OCI-LY1 (cell line): ENCODE measurements at regions not wholly inside any gene's neighbourhood (a gene's known extent, or its start where the extent isn't known, plus 50 kb on each side); places are given as distances from the start of the nearest gene placed in this dataset.

Source experiments
- H2AFZ ChIP-seq: fragments of 200-600 bp; sonication (generic), shearing (Covaris generic); 2 replicates; pipeline ENCODE4 v1.6.0; 2014; ENCODE audit warnings: antibody characterized with exemption, mild to moderate bottlenecking, low read length
- H3F3A ChIP-seq: fragments of 200-600 bp; sonication (generic), shearing (Covaris generic); 2 replicates; pipeline ENCODE4 v1.6.0; 2014; ENCODE audit warnings: mild to moderate bottlenecking, antibody characterized with exemption, low read length, moderate library complexity; ENCODE audit not compliant: insufficient read depth
- H3K27ac ChIP-seq: fragments of 200-600 bp; sonication (generic); 2 replicates; pipeline ENCODE4 v1.5.1; 2014; ENCODE audit warnings: low read length, mixed run types, mild to moderate bottlenecking, low read depth; ENCODE audit not compliant: poor library complexity, severe bottlenecking
- H3K27me3 ChIP-seq: fragments of 200-600 bp; sonication (generic); 2 replicates; pipeline ENCODE4 v1.6.0; 2014; ENCODE audit warnings: antibody characterized with exemption, mild to moderate bottlenecking, low read length, moderate library complexity; ENCODE audit not compliant: insufficient read depth
- H3K36me3 ChIP-seq: fragments of 200-600 bp; sonication (generic); 2 replicates; pipeline ENCODE4 v1.6.1; 2014; ENCODE audit warnings: mild to moderate bottlenecking, antibody characterized with exemption, low read length, moderate library complexity, mixed read lengths; ENCODE audit not compliant: insufficient read depth
- H3K4me1 ChIP-seq: fragments of 200-600 bp; sonication (generic); 2 replicates; pipeline ENCODE4 v1.5.1; 2014; ENCODE audit warnings: mild to moderate bottlenecking, low read length, moderate library complexity; ENCODE audit not compliant: insufficient read depth, severe bottlenecking
- H3K4me2 ChIP-seq: fragments of 200-600 bp; sonication (generic), shearing (Covaris generic); 2 replicates; pipeline ENCODE4 v1.6.1; 2014; ENCODE audit warnings: low read length
- H3K4me3 ChIP-seq: fragments of 200-600 bp; sonication (generic); 2 replicates; pipeline ENCODE4 v1.5.1; 2014; ENCODE audit warnings: low read length, low read depth, mild to moderate bottlenecking, mixed read lengths; ENCODE audit not compliant: poor library complexity, severe bottlenecking
- H3K79me2 ChIP-seq: fragments of 200-600 bp; shearing (Covaris generic); 2 replicates; pipeline ENCODE4 v1.6.1; 2016; ENCODE audit warnings: mixed run types, low read length, mixed read lengths; ENCODE audit not compliant: insufficient read depth
- H3K9ac ChIP-seq: fragments of 200-600 bp; sonication (generic), shearing (Covaris generic); 2 replicates; pipeline ENCODE4 v1.6.1; 2014; ENCODE audit warnings: mild to moderate bottlenecking, low read length, mixed read lengths
- H3K9me2 ChIP-seq: fragments of 200-600 bp; sonication (generic), shearing (Covaris generic); 2 replicates; pipeline ENCODE4 v1.6.1; 2014; ENCODE audit warnings: low read depth, mild to moderate bottlenecking, low read length, mixed read lengths
- H3K9me3 ChIP-seq: fragments of 200-600 bp; shearing (Covaris generic); 2 replicates; pipeline ENCODE4 v1.6.1; 2014; ENCODE audit warnings: low read length, mixed read lengths
- H4K20me1 ChIP-seq: fragments of 200-600 bp; sonication (generic), shearing (Covaris generic); 2 replicates; pipeline ENCODE4 v1.6.0; 2016; ENCODE audit warnings: mild to moderate bottlenecking, low read length; ENCODE audit not compliant: insufficient read depth
- EZH2 ChIP-seq: fragments of 200-600 bp; sonication (generic), shearing (Covaris generic); IDR thresholded peaks from 2 replicates; pipeline ENCODE4 v1.8.0; 2017; ENCODE audit warnings: borderline replicate concordance, mixed run types, mild to moderate bottlenecking, antibody characterized with exemption, low read length, moderate library complexity, mixed read lengths
- TF ChIP-seq, protein P1 (sequence below): fragments of 200-600 bp; sonication (generic), shearing (Covaris generic); IDR thresholded peaks from 2 replicates; pipeline ENCODE4 v1.5.1; 2017; ENCODE audit warnings: mild to moderate bottlenecking, antibody characterized with exemption, low read length, moderate library complexity, mixed read lengths

DNA sequence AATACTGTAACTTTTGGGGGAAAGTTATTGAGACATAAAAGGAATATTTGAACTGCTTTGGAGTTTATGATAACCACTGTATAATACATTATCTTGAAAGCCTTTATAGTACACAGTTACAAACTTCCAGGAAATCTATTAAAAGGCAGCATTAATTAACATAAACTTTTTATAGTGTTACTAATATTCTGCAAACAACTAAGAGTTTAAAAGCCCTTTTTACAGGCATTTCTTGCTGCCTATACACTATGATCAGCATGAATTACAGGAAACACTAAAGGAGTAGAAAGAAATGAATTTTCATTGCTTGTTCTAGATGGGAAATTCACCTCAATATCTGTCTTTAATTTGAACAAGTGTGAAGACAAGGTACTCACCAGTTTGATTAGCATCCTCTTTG, 252.3 kb upstream of the ZFP64 start:
- H2AFZ ChIP-seq = no peak overlapping the region

DNA sequence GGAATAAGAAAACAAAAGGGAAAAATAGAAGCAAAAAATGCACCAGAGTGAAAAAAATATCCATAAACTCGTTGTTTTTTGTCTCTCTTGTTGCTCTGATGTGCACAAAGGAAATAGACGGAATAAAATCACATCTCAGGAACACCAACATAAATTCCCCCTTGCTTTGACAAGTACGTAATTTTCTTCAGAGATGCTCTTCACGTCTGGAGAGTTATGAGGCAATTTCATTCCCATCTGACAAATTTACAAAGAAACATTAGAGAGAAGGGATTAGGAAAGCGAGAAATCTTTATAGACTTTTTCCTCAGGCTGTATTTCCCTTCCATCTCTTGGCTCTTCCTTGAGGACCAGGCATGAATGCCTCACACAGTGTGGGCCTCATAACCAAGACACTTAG, 250.1 kb upstream of the ZFP64 start:
- Histone ChIP-seq H3K9ac (no peak overlapping the region), H3K27me3 (no peaks in the 10 kb centered on the region)

More for the DNA sequence above, 252.3 kb upstream of the ZFP64 start:
- H3K4me2 ChIP-seq = no peak overlapping the region
- no peaks in the 10 kb centered on the region for H3K36me3 ChIP-seq
- no peaks in the 10 kb centered on the region for H3F3A ChIP-seq
- no peaks in the 10 kb centered on the region for H3K9me2 ChIP-seq
- TF ChIP-seq, protein P1, sequence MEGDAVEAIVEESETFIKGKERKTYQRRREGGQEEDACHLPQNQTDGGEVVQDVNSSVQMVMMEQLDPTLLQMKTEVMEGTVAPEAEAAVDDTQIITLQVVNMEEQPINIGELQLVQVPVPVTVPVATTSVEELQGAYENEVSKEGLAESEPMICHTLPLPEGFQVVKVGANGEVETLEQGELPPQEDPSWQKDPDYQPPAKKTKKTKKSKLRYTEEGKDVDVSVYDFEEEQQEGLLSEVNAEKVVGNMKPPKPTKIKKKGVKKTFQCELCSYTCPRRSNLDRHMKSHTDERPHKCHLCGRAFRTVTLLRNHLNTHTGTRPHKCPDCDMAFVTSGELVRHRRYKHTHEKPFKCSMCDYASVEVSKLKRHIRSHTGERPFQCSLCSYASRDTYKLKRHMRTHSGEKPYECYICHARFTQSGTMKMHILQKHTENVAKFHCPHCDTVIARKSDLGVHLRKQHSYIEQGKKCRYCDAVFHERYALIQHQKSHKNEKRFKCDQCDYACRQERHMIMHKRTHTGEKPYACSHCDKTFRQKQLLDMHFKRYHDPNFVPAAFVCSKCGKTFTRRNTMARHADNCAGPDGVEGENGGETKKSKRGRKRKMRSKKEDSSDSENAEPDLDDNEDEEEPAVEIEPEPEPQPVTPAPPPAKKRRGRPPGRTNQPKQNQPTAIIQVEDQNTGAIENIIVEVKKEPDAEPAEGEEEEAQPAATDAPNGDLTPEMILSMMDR = no peak
- TF ChIP-seq EZH2 = no peak
- no peaks in the 10 kb centered on the region for H3K27me3 ChIP-seq
- no peak overlapping the region for H3K27ac ChIP-seq
- H3K9me3 ChIP-seq = no peaks in the 10 kb centered on the region
- no peaks in the 10 kb centered on the region for H3K4me1 ChIP-seq
- H3K79me2 ChIP-seq = no peaks in the 10 kb centered on the region
- H3K4me3 ChIP-seq = no peak overlapping the region
- H4K20me1 ChIP-seq = no peaks in the 10 kb centered on the region
- no peak overlapping the region for H3K9ac ChIP-seq

DNA sequence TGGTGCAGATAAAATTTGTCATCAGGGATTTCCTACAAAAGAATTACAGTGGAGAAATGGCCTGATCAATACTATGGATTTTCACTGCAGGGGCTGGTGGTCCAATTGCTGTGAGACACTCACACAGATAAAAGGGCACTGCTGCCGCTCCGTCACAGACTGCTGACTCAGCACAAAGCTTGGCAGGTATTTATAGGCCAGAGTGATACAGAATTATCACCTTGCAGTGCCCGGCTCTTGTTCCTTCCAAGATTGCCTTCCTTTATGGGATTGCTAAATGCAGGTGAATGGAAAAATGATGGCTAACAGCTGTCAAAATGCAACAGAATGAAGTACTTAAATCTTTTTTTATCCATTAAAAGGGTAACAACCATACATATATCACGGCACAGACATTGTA, 247.8 kb upstream of the ZFP64 start:
- no peaks in the 10 kb centered on the region for H3K36me3 ChIP-seq
- no peak overlapping the region for H3K9ac ChIP-seq
- no peaks in the 10 kb centered on the region for H3K27me3 ChIP-seq
- no peak overlapping the region for H3K27ac ChIP-seq
- no peaks in the 10 kb centered on the region for H4K20me1 ChIP-seq
- no peaks in the 10 kb centered on the region for H3K9me3 ChIP-seq
- H3K4me1 ChIP-seq = no peaks in the 10 kb centered on the region
- no peaks in the 10 kb centered on the region for H3K79me2 ChIP-seq
- no peak overlapping the region for H2AFZ ChIP-seq
- no peaks in the 10 kb centered on the region for H3K9me2 ChIP-seq
- H3K4me3 ChIP-seq = no peak overlapping the region
- H3K4me2 ChIP-seq = no peak overlapping the region
- H3F3A ChIP-seq = no peaks in the 10 kb centered on the region
- no peak for TF ChIP-seq EZH2
- TF ChIP-seq, protein P1 = no peak

More for the DNA sequence above, 250.1 kb upstream of the ZFP64 start:
- no peak overlapping the region for H2AFZ ChIP-seq
- no peak overlapping the region for H3K27ac ChIP-seq
- H3K36me3 ChIP-seq = no peaks in the 10 kb centered on the region
- H3K9me2 ChIP-seq = no peaks in the 10 kb centered on the region
- no peaks in the 10 kb centered on the region for H3F3A ChIP-seq
- no peaks in the 10 kb centered on the region for H3K9me3 ChIP-seq
- no peaks in the 10 kb centered on the region for H3K79me2 ChIP-seq
- H3K4me2 ChIP-seq = no peak overlapping the region
- H4K20me1 ChIP-seq = no peaks in the 10 kb centered on the region
- no peaks in the 10 kb centered on the region for H3K4me1 ChIP-seq
- H3K4me3 ChIP-seq = no peak overlapping the region
- no peak for TF ChIP-seq EZH2
- TF ChIP-seq, protein P1 = no peak
